GM18858 (cell line): ENCODE measurements at regions not wholly inside any gene's neighbourhood (a gene's known extent, or its start where the extent isn't known, plus 50 kb on each side); places are given as distances from the start of the nearest gene placed in this dataset.

Experiments
- ATAC-seq: cut with Tn5 transposase; IDR thresholded peaks from one replicate; pipeline ENCODE4 v1.9.1; 2021; ENCODE audit not compliant: unreplicated experiment

GRCh38 chr14:61193476-61193875, 87.7 kb downstream of the TMEM30B start:
- no peak for ATAC-seq

- no peak for ATAC-seq
Observed at GRCh38 chr14:61192989-61193388, 88.1 kb downstream of the TMEM30B start.

DNA sequence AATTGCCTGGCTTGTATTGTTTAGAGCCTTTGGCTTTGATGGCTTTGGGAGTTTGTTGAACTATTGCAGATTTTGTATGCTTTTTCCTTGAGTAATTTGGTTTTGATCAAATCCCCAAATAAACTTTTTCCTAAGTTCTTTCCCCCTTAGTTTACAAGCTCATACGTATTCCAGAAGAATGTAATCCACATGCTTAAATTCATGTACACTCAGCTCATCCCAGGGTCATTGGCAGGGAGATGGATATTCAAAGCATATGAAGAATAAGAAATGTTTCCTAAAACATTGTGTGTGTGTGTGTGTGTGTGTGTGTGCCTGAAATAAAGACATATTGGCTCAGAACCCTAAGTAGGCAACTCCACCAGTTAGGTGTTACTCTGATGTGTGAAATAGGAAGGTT, 89.4 kb downstream of the TMEM30B start:
- no peak for ATAC-seq

- ATAC-seq = no peak
Observed at GRCh38 chr14:61190341-61190740, 90.8 kb downstream of the TMEM30B start.

DNA sequence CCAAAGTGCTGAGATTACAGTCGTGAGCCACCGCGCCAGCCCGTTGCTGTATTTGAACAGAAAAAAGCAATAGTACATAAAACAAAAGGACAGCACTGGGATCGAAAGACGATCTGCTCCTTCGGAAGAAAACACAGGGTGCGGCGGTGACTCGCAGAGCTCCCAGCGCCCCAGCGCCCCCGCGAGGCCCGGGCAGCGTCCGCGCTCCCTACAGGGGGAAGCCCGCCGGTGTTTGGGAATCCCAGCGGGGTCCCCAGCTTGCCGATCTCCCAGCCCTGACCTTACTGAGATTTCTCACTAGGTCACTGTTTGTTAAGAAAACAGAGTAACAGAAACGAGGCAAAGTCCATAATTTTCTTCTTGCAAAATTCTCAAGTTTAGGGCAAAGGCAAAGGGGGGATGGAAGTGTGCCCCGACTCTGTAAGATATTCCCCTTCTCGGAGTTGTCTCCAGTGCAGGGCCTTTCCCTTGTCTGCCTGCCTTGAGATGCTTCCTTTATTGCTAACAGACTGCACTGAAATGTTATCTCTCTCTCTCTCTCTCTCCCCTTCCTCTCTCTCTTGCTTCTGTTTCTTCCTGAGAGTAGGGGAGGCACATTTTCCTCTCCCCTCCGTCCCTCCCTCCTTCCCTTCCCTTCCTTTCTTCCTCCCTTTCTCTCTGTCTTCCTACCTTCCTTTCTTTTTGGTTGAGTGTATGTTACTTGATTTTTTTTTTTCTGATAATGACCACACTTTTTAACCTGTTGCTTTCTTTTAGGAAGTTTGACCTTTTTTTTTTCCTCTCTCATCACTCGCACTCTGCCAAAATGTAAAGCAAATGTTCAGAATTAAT, 91.9 kb downstream of the TMEM30B start:
- ATAC-seq = no peak

DNA sequence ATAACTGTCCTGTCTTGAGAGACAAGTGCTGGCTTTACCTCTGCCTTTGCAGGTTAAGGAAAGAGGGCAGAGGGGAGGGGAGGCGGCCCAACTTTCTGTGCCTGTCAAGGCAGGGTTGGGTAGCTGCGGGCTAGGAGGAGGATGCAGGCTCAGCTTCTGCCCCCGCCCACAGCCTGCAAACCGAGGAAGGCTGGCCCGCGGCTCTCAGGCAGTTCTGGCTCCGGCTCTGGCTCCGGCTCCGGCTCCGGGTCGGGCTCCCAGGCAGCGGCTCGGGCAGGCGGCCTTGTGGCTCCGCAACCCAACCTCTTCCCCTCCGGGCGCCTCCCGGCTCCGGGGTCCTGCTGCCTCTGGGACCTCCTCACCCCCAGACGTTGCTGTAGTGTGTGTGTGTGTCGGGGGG, 92.9 kb downstream of the TMEM30B start:
- ATAC-seq = no peak

GRCh38 chr14:61187196-61187905, 93.8 kb downstream of the TMEM30B start:
- ATAC-seq = no peak

DNA sequence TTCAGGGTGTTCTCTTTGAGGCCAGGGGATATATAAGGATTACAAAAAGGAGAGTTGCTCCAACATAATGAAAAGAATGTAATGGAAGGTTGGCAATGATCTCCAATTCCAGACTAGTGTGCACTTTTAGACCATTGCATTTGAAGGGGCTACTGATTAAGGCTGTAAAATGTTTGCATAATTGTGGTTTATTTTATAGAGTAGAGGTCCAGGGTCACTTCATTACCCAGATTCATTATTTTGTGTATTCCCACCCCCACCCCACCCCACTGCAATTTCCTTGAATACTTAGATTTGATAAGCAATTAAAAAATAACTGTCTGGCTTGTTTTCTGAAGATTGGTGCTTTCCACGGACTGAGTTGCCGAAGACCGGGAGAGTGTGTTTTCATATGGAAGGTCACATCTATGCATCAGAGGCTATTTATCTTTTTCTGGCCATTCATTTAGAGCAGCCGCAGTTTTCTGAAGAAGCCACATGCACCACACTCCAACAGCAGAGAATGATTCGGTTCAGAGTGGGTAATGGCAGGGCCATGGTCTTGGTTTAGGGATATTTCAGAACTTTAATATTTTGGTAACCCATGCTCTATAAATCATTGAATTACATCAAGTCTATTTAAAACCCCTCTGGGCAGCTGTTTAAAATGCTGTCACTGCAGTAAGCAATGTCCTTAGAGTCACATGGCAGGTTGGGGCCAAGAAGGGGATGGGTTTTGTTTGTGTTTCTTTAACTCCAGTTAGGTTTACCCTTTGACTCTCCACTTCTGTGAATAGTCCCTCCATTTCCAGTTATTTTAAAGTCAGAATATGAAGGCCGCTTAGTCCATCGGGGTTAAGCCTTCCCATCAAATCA, 94.6 kb downstream of the TMEM30B start:
- ATAC-seq = no peak

DNA sequence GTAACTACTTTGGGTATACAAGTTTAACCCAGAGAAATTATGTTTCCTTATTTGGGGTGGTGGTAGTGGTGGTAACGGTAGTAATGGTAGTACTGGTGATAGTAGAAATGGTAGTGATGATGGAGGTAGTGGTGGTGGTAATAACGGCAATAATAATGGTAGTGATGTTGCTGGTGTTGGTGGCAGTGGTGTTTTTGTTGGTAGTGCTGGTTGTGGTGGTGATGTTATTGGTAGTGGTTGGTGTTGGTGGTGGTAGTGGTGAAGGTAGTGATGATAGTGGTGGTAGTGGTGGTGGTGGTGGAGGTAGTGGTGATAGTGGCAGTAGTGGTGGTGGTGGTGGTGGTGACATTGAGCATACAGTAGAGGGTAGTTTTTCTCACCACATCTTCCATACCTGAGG, 95.6 kb downstream of the TMEM30B start:
- no peak for ATAC-seq

GRCh38 chr14:61184112-61184511, 97.0 kb downstream of the TMEM30B start:
- ATAC-seq = no peak

GRCh38 chr14:61183196-61183885, 97.8 kb downstream of the TMEM30B start:
- no peak for ATAC-seq

- ATAC-seq = no peak
Observed at GRCh38 chr14:61179796-61180398, 101.2 kb downstream of the TMEM30B start.

DNA sequence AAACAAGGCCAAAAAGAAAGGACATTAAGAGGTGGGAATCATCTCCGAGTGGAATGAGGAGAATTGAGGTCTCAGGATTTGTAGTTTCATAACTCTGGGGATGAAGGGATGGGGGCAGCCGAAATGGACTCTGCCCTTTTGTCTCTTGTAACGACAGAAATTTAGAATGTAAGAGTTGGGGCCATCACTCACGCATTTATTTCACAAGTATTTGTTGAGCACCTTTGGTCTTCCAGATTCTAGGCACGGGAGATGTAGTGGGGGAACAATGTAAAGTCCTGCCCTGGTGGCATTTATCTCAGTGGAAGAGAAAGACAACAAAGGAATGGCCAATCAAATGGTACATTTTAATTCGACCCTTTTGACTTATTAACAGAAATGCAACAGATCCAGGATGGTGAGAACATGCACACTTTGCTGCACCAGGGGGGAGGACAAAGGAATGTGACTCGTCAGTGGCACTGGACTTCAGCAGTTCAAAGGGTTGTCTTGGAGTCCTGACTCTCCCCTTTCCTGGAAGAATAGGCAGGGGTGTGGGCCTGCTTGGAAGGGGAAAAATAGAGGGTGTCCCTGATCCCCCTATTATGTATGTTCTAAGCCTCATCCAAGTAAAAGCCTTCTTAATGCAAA, 102.0 kb downstream of the TMEM30B start:
- no peak for ATAC-seq

GRCh38 chr14:61178226-61179060, 102.7 kb downstream of the TMEM30B start:
- ATAC-seq = no peak

DNA sequence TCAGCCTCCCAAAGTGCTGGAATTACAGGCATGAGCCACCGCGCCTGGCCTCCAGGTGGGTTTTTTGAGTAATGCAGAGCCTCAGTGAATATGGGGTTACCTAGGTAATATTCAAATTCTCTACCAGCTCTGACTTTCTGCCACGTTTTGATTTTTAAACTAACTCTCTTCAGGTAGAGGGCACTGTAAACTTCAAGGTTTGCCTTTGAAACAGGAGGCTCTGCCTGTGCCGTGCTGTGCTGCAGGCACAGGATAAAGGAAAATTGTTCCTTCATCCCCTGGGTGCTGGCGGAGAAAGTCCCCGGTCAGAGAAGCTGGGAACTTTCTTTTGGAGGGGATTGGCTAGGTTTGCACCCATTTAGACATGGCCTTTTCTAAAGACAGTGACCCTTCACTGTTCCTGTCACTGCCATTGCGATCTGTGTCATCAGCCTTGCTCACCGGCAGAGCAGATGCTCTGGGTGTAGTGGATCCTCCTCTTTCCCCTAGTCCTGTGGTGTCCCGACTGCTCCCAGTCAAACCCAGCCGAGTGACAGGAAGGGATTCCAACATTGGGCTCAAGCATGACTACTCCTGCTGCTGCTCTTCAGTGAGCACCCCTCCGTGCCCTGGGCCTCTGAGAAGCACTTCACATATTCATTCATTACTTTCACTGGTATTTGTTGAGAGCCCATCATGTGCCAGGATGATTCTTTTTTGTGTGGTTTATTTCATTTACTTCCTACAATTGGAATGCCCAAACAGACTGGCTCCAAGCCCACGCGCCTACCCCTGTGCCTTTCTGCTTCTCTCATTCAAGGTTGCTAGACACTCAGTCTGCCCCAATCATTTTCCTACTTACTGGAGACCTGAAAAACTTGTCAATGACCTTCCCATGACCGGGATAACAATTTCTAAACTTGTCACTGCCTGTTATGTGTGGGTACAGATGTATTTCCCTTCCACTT, 103.6 kb downstream of the TMEM30B start:
- no peak for ATAC-seq

- no peak for ATAC-seq
Observed at GRCh38 chr14:61176686-61177085, 104.5 kb downstream of the TMEM30B start.

GRCh38 chr14:61174987-61175386, 106.2 kb downstream of the TMEM30B start:
- ATAC-seq = no peak

- no peak for ATAC-seq
Observed at GRCh38 chr14:61174441-61174891, 106.7 kb downstream of the TMEM30B start.
